Activated CD4-positive, alpha-beta memory T cell treated with anti-CD3 and anti-CD28 coated beads, Interleukin-2, amount 10 ng/mL, durations not matched to agents 7 days and 5 days (primary cell): ENCODE measurements at regions not wholly inside any gene's neighbourhood (a gene's known extent, or its start where the extent isn't known, plus 50 kb on each side); places are given as distances from the start of the nearest gene placed in this dataset.
"Not testable (repeated sequence)": the region's sequence is repeated elsewhere in the genome, so short reads cannot be mapped to it uniquely, and the experiment has no call there.

ENCODE experiments used
- CTCF ChIA-PET: fragments of 350-600 bp; sonication (Branson Sonifier 250); formaldehyde crosslinking; loops from one replicate; lab custom pipeline; 2021; ENCODE audit warnings: antibody characterized with exemption, inconsistent platforms; lab: Charles Lee
- POLR2A ChIA-PET: fragments of 350-600 bp; sonication (Branson Sonifier 250); formaldehyde crosslinking; loops from one replicate; lab custom pipeline; 2021; ENCODE audit warnings: antibody characterized with exemption; lab: Charles Lee
- DNase-seq: peaks from one replicate; pipeline ENCODE4 v3.0.0-alpha.2; 2020
- H3K27ac Mint-ChIP-seq: one replicate; pipeline ENCODE4 v1.8.0; 2021; ENCODE audit warnings: mild to moderate bottlenecking, mixed read lengths
- H3K27me3 Mint-ChIP-seq: one replicate; pipeline ENCODE4 v1.8.0; 2021; ENCODE audit warnings: mixed read lengths
- H3K36me3 Mint-ChIP-seq: one replicate; pipeline ENCODE4 v1.8.0; 2021; ENCODE audit warnings: low read depth, mixed read lengths
- H3K4me1 Mint-ChIP-seq: one replicate; pipeline ENCODE4 v1.8.0; 2021; ENCODE audit warnings: mixed read lengths
- H3K4me3 Mint-ChIP-seq: one replicate; pipeline ENCODE4 v1.8.0; 2021; ENCODE audit warnings: mild to moderate bottlenecking, mixed read lengths
- H3K9me3 Mint-ChIP-seq: one replicate; pipeline ENCODE4 v1.8.0; 2021; ENCODE audit warnings: mixed read lengths

DNA sequence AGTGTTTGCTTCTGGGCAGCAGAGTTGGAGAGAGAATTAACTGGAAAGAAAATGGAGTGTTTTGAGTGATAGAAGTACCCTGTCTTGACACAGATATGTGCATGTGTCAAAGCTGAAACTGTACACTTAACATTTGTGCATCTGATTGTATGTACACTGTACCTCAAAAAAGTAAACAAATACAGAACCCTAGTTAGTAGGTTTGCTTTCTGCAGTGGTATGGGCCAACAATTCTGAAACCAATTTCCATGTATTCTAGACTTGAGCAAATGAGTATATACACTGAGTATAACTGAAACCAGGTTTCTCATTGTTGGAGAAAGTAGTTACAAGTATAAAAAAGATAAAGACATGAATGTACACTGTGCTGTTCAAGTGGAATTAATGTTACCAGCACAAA lies 52.4 kb downstream of the ELAPOR2 start:
- Mint-ChIP-seq H3K27ac (no peak overlapping the region), H3K36me3 (no peaks in the 10 kb centered on the region), H3K4me3 (no peak overlapping the region), H3K4me1 (no peaks in the 10 kb centered on the region), H3K27me3 (no peaks in the 10 kb centered on the region), H3K9me3 (no peaks in the 10 kb centered on the region)
- ChIA-PET CTCF (no interaction called here), POLR2A (no interaction called here)
- no peak for DNase-seq

DNA sequence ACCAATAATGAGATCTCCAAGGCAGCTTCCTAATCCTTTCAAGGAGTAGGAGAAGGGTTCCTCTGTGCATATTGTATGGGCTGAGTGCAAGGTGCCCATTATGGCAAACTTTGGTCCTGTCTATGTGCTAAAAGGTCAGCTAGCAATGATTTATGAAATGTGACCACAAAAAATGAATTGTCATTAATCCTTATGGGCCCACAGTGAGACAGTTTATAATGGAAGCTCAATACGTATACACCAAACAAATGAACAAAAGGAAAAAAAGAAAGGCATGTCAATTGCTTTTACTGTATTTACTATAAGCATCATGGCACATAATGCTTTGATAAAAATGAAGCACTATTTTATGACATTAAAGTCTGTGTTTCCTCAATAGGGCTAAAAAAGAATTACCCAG lies 54.5 kb downstream of the ELAPOR2 start:
- CTCF ChIA-PET = no interaction called here
- Mint-ChIP-seq H3K4me3 (no peak overlapping the region), H3K36me3 (no peaks in the 10 kb centered on the region), H3K4me1 (no peaks in the 10 kb centered on the region), H3K27me3 (peaks cover 1% of the 10 kb centered on the region), H3K9me3 (no peaks in the 10 kb centered on the region), H3K27ac (no peak overlapping the region)
- DNase-seq = no peak
- POLR2A ChIA-PET = no interaction called here

DNA sequence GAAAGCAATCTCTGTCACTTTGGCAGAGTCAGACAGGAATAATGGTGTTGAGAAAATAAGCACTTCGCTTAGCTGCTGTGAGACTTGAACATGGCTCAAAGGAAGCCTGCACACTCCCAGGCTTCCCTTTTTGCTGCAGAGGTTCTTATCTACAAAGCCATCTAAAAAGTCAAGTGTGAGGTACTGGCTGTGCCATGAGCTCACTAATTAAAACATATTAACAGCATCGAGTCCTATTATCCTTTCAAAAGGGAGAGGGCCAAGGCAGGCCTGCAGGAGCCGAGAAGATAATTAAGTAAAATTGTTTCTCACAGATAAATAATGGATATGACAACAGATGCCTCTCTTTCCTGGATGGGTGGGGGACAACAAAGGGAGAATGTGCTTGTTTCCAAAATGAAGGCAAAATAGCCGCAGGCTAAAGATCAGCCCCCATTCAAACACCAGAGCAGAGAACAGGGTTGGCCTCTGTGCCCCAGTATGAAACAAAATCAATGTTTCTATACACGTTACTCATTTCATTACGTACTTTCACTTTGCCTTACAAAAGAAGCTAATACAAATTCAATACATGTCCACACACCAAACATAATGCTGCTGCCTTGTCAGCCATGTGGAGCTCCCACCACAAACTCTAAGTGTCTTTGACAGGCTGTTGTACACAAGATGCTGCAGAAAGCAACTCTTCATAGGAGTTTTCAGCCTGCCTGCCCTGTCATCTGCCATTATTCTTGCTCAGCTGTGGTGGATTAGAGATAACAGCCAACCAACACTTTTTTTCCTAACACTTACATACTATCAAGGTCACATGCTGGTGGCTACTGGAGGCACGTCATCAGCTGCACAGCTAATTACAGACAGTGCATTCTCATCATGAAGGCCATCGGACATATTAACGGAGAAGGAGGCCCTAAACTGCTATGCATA lies 55.3 kb downstream of the ELAPOR2 start:
- H3K27me3 Mint-ChIP-seq = peaks cover 1% of the 10 kb centered on the region
- H3K9me3 Mint-ChIP-seq = no peaks in the 10 kb centered on the region
- ChIA-PET POLR2A (no interaction called here), CTCF (interaction anchor here (0.9 kb wide), 1 partner anchor 232 kb away, joined by 3 read pairs; no protein-coding TSS in a partner anchor)
- no peaks in the 10 kb centered on the region for H3K36me3 Mint-ChIP-seq
- no peak overlapping the region for H3K4me3 Mint-ChIP-seq
- no peak for DNase-seq
- H3K4me1 Mint-ChIP-seq = no peaks in the 10 kb centered on the region
- H3K27ac Mint-ChIP-seq = no peak overlapping the region

DNA sequence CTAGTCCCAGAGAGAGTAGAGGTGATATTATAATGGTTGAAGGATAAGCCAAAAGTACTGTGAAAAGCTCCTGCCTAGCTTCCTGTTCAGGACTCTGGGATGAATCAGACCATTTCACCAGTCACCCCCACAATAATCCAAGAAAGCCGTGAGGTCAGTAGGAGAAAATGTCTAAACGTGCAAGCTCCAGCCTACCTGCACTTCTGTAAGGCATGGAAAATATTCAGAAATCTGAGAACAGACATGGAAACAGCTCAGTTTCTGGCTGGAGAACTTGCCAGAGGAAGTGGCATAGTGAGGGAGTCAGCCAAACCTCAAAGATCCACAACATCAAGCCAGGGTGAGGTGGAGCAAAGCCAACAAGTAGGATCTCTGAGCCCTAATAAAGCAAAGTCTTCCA lies 58.2 kb downstream of the ELAPOR2 start:
- POLR2A ChIA-PET = no interaction called here
- H3K9me3 Mint-ChIP-seq = no peaks in the 10 kb centered on the region
- no peak overlapping the region for H3K4me3 Mint-ChIP-seq
- no peak for DNase-seq
- H3K27ac Mint-ChIP-seq = no peak overlapping the region
- no peaks in the 10 kb centered on the region for H3K4me1 Mint-ChIP-seq
- H3K36me3 Mint-ChIP-seq = no peaks in the 10 kb centered on the region
- CTCF ChIA-PET = no interaction called here
- H3K27me3 Mint-ChIP-seq = peaks cover 1% of the 10 kb centered on the region

DNA sequence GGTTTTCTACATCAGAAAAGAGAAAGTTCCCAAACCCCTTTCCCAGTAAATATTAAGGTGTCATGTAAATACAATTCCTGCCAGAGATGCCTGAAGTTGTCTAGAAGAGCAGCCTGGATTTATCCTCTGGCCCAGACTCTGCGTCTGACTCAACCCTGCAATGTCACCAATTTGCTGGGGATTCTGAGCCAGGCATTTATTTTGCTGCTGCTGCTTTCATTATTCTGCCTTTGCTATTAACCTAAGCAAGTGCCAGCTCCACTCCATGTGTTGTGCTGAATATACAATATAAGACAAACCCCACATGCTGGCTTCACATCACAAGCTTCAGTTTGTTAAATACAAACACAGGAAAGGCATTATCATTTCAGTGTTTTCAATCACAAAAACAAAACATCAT lies 59.1 kb downstream of the ELAPOR2 start:
- H3K9me3 Mint-ChIP-seq = no peaks in the 10 kb centered on the region
- no peak for DNase-seq
- POLR2A ChIA-PET = no interaction called here
- CTCF ChIA-PET = no interaction called here
- H3K4me1 Mint-ChIP-seq = no peaks in the 10 kb centered on the region
- H3K27ac Mint-ChIP-seq = no peak overlapping the region
- H3K4me3 Mint-ChIP-seq = no peak overlapping the region
- H3K36me3 Mint-ChIP-seq = no peaks in the 10 kb centered on the region
- peaks cover 1% of the 10 kb centered on the region for H3K27me3 Mint-ChIP-seq

DNA sequence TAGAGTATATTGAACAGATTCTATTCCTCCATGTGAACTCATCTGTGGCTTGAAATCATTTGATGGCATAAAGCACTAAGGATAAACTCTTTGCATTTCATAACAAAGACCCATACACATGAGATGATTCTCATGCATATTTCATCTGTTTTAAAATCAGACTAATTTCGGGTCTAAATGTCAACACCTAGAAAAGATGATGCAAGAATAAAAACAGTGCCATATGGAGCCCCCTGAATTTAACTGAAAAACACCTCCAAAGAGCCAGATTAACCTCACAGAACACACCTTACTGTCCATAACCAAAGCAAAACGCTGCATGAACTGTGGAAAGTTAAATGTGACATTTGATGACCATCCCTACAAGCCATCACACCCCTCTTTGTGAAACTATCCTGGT lies 59.7 kb downstream of the ELAPOR2 start:
- no peak for DNase-seq
- peaks cover 1% of the 10 kb centered on the region for H3K27me3 Mint-ChIP-seq
- CTCF ChIA-PET = no interaction called here
- no peaks in the 10 kb centered on the region for H3K9me3 Mint-ChIP-seq
- POLR2A ChIA-PET = no interaction called here
- no peak overlapping the region for H3K27ac Mint-ChIP-seq
- no peaks in the 10 kb centered on the region for H3K36me3 Mint-ChIP-seq
- no peaks in the 10 kb centered on the region for H3K4me1 Mint-ChIP-seq
- H3K4me3 Mint-ChIP-seq = no peak overlapping the region

DNA sequence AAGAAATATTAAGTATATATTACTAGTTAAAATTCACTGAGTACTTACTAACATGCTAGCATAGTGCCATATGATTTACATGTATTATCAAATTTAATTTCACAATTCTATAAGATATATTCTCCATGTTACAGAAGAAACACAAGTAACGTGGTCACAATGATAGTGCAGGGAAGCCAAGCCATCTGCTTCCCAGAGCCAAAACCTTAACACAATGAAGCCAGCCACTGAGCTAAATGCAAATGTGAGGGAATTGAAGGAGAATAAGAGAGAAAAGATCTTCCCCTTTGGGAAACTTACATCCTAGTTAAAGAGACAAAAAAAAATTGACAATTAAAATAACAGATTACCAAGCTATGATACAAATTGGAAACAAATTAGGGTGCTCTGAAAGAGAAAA lies 63.6 kb downstream of the ELAPOR2 start:
- peaks cover 1% of the 10 kb centered on the region for H3K4me1 Mint-ChIP-seq
- H3K36me3 Mint-ChIP-seq = no peaks in the 10 kb centered on the region
- H3K27ac Mint-ChIP-seq = no peak overlapping the region
- no peaks in the 10 kb centered on the region for H3K9me3 Mint-ChIP-seq
- no peak for DNase-seq
- no peak overlapping the region for H3K4me3 Mint-ChIP-seq
- peaks cover 1% of the 10 kb centered on the region for H3K27me3 Mint-ChIP-seq
- CTCF ChIA-PET = no interaction called here
- POLR2A ChIA-PET = no interaction called here

DNA sequence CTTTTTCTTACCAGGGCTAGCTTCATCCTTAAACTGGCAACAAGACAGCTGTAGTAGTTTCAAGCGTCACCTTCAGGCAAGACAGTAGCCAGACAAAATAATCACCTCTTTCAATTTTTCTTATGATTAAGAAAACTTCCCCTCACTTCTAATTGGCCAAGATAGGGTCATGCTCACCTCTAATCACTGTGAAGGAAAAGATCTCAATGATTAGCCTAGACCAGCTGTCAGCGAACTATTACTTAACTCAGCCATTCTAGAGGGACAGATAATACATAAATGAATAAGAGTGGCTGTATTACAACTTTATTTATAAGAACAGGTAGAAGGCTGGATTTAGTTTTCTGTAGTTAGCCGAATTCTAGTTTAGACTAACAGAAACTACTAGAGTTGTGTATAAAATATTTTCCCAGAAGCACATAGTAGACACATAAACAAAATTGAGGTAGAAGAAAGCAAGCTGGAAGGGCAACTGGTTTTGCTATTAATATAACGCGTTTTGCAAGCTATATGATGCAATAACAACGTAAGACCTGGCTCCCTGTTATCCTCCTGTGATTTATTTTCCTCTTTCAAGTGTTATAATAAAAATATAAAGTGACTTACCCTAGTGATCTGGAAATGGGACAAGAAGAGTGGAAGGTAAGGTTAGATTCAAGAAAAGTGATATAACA lies 64.3 kb downstream of the ELAPOR2 start:
- Mint-ChIP-seq H3K4me1 (peaks cover 1% of the 10 kb centered on the region), H3K27ac (no peak overlapping the region), H3K36me3 (no peaks in the 10 kb centered on the region), H3K4me3 (no peak overlapping the region), H3K9me3 (no peaks in the 10 kb centered on the region), H3K27me3 (peaks cover 1% of the 10 kb centered on the region)
- ChIA-PET CTCF (no interaction called here), POLR2A (no interaction called here)
- no peak for DNase-seq

DNA sequence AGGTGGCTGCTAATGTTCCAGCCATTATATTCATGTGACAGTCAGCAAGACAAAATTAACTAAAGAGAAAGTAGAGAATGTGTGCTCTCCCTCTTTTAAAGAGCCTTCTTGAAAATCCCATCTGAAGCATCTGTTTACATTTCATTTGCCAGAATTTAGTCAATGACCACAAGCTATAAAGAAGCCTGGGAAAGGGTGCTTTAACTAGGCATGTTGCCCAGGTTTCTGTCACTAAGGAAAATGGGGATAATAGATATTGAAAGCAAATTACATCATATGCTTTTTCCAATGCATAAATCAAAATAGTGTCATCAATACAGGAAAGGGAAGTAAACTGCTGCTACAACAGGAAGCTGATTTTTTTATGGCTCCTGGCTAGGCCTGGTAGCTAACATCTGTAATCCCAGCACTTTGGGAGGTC lies 67.7 kb downstream of the ELAPOR2 start:
- CTCF ChIA-PET = no interaction called here
- no peaks in the 10 kb centered on the region for H3K27me3 Mint-ChIP-seq
- POLR2A ChIA-PET = no interaction called here

DNA sequence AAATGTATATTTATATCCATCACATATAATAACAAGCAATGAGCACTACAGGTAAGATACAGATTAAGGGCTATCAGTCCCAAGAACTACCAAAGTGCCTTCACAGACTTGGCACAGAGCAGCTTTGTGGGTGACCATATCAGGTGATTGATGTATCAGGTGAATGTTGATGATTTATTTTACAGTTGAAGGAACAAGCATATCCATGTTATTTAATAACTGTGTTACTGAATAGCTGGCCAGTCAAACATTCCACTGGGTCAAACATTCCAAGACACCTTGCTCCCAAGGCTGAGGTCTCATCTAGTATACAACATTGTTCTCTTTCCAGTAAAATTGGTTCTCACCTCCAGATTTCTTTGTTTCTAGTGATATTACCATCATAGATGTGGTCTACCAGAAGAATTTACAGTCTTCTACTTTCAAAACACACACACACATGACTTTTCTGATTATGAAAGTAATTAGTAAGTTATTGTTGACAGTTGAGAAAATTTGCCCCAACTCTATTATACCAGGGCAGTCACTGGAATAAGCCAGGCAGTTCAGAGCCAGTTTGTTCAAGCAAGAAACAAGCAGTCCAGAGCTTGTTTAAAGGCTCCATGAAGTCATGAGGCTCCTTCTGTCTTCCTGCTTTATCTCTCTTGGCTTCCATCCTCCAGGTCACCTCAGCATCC lies 68.2 kb downstream of the ELAPOR2 start:
- CTCF ChIA-PET = no interaction called here
- no peaks in the 10 kb centered on the region for H3K27me3 Mint-ChIP-seq

More for the DNA sequence above, 67.7 kb downstream of the ELAPOR2 start:
- no peak overlapping the region for H3K4me3 Mint-ChIP-seq
- H3K27ac Mint-ChIP-seq = no peak overlapping the region
- H3K36me3 Mint-ChIP-seq = no peaks in the 10 kb centered on the region
- peaks cover 1% of the 10 kb centered on the region for H3K4me1 Mint-ChIP-seq
- DNase-seq = no peak
- H3K9me3 Mint-ChIP-seq = peaks cover 3% of the 10 kb centered on the region

DNA sequence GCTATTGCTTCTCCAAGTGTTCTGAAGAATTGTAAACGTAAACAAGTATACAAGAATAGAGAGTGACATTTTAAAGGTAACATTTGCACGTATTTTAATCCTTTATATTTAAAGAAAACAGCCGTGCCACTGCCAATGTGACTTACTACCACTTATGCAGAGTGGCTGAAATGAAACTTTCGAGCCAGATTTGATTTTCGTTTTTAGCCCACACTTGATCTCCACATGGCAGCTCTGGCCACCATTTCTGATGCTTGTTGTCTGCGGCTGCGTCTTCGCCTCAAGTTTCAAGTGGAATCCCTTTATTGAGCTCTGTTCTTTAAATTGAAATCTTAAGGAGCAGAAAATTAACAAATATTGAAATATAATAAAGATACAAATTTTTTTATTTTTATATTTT lies 70.0 kb downstream of the ELAPOR2 start:
- Mint-ChIP-seq H3K36me3 (peaks cover 5% of the 10 kb centered on the region), H3K9me3 (peaks cover 7% of the 10 kb centered on the region), H3K4me3 (no peak overlapping the region), H3K27ac (no peak overlapping the region), H3K27me3 (no peaks in the 10 kb centered on the region), H3K4me1 (peaks cover 1% of the 10 kb centered on the region)
- no peak for DNase-seq
- POLR2A ChIA-PET = no interaction called here
- CTCF ChIA-PET = no interaction called here

More for the DNA sequence above, 68.2 kb downstream of the ELAPOR2 start:
- POLR2A ChIA-PET = no interaction called here
- Mint-ChIP-seq H3K36me3 (no peaks in the 10 kb centered on the region), H3K27ac (no peak overlapping the region), H3K4me3 (no peak overlapping the region), H3K9me3 (peaks cover 3% of the 10 kb centered on the region), H3K4me1 (peaks cover 1% of the 10 kb centered on the region)
- DNase-seq = no peak

DNA sequence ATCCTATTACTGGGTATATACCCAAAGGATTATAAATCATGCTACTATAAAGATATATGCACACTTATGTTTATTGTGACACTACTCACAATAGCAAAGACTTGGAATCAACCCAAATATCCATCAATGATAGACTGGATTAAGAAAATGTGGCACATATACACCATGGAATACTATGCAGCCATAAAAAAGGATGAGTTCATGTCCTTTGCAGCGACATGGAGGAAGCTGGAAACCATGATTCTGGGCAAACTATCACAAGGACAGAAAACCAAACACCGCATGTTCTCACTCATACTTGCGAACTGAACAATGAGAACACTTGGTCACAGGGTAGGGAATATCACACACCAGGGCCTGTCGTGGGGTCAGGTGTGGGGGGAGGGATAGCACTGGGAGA lies 71.6 kb downstream of the ELAPOR2 start:
- H3K9me3 Mint-ChIP-seq, H3K27ac Mint-ChIP-seq, H3K36me3 Mint-ChIP-seq, H3K27me3 Mint-ChIP-seq, H3K4me3 Mint-ChIP-seq, CTCF ChIA-PET, POLR2A ChIA-PET, DNase-seq, H3K4me1 Mint-ChIP-seq: not testable (repeated sequence)

DNA sequence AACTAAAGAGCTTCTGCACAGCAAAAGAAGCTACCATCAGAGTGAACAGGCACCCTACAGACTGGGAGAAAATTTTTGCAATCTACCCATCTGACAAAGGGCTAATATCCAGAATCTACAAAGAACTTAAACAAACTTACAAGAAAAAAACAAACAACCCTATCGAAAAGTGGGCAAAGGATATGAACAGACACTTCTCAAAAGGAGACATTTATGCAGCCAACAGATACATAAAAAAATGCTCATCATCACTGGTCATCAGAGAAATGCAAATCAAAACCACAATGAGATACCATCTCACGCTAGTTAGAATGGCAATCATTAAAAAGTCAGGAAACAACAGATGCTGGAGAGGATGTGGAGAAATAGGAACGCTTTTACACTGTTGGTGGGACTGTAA lies 72.1 kb downstream of the ELAPOR2 start:
- POLR2A ChIA-PET, H3K9me3 Mint-ChIP-seq, DNase-seq, H3K27me3 Mint-ChIP-seq, H3K27ac Mint-ChIP-seq, H3K36me3 Mint-ChIP-seq, H3K4me3 Mint-ChIP-seq, H3K4me1 Mint-ChIP-seq, CTCF ChIA-PET: not testable (repeated sequence)
